HCT116 (cell line): ENCODE measurements at regions not wholly inside any gene's neighbourhood (a gene's known extent, or its start where the extent isn't known, plus 50 kb on each side); places are given as distances from the start of the nearest gene placed in this dataset.

Experiments
- ATAC-seq: fragments of 200-7000 bp; cut with Tn5 transposase; 2 replicates; pipeline ENCODE4 v1.9.1; 2020; ENCODE audit warnings: mild to moderate bottlenecking, moderate library complexity
- BruUV-seq: library from RNA; stranded (reverse); fragments of 400-500 nt; replicated peaks from 2 replicates; lab custom pipeline; 2021; lab: Mats Ljungman, UMichigan
- CTCF ChIA-PET: fragments of 300-600 bp; sonication (Branson Sonifier 250); formaldehyde crosslinking; loops from one replicate; lab custom pipeline; 2021; ENCODE audit warnings: antibody characterized with exemption; lab: Charles Lee
- POLR2A ChIA-PET: fragments of 300-600, 350-600 bp; sonication (Branson Sonifier 250); formaldehyde crosslinking; loops from one replicate; lab custom pipeline; 2021; ENCODE audit warnings: antibody characterized with exemption; lab: Charles Lee
- RAD21 ChIA-PET, 2 experiments: fragments of 300-600 bp; sonication (Branson Sonifier 250); formaldehyde crosslinking; loops; one replicate each; lab custom pipeline; 2023; ENCODE audit warnings: low total read pairs in 2 of 2; ENCODE audit not compliant: uncharacterized antibody in 2 of 2, unreplicated experiment in 2 of 2, low non-redundant PET in 1 of 2; lab: Charles Lee
- DNase-seq: peaks from one replicate; pipeline ENCODE4 v3.0.0-alpha.2; 2010; ENCODE audit warnings: low read depth, low spot score
- H2AFZ ChIP-seq: fragments of 200-600 bp; shearing (Covaris generic), sonication (generic); 2 replicates; pipeline ENCODE4 v1.6.1; 2017; ENCODE audit warnings: low read depth, mixed run types, mixed read lengths, antibody characterized with exemption, low read length; ENCODE audit not compliant: poor library complexity, severe bottlenecking
- H3K27ac ChIP-seq: 2 replicates; pipeline ENCODE4 v1.5.1; 2012; ENCODE audit warnings: low read depth, low read length
- H3K27me3 ChIP-seq: fragments of 200-600 bp; sonication (generic); 2 replicates; pipeline ENCODE4 v1.6.1; 2016; ENCODE audit warnings: mixed run types, low read length, mixed read lengths; ENCODE audit not compliant: insufficient read depth
- H3K36me3 ChIP-seq, 2 experiments: fragments of 200-500 bp in 1 of 2; fragments of 200-600 bp in 1 of 2; sonication (Bioruptor generic) in 1 of 2; sonication (generic) in 1 of 2; 2 replicates each; pipeline versions ENCODE4 v1.5.1 to v1.6.1; 2014 to 2016; ENCODE audit warnings: low read length in 2 of 2, inconsistent platforms in 1 of 2, mixed read lengths in 1 of 2, mixed run types in 1 of 2; ENCODE audit not compliant: insufficient read depth in 2 of 2, control insufficient read depth in 1 of 2
- H3K4me1 ChIP-seq, 2 experiments: fragments of 200-600 bp in 1 of 2; sonication (generic) in 1 of 2; 2 replicates each; pipeline versions ENCODE4 v1.5.1 to v1.6.1; 2012 to 2017; ENCODE audit warnings: low read length in 2 of 2, inconsistent platforms in 1 of 2, mild to moderate bottlenecking in 1 of 2, mixed read lengths in 1 of 2, mixed run types in 1 of 2, moderate library complexity in 1 of 2; ENCODE audit not compliant: insufficient read depth in 2 of 2, control insufficient read depth in 1 of 2
- H3K4me2 ChIP-seq: fragments of 200-600 bp; sonication (generic); 2 replicates; pipeline ENCODE4 v1.6.1; 2017; ENCODE audit warnings: mixed run types, low read length, mixed read lengths
- H3K4me3 ChIP-seq, 2 experiments: fragments of 200-600 bp in 1 of 2; sonication (generic) in 1 of 2; replicated peaks in 1 of 2; 2 replicates each; pipeline ENCODE4 v1.5.1; 2011 to 2016; ENCODE audit warnings: low read length in 2 of 2, control low read depth in 1 of 2, low read depth in 1 of 2, mild to moderate bottlenecking in 1 of 2, mixed read lengths in 1 of 2, mixed run types in 1 of 2
- H3K79me2 ChIP-seq: fragments of 200-600 bp; sonication (generic); 2 replicates; pipeline ENCODE4 v1.6.1; 2017; ENCODE audit warnings: mild to moderate bottlenecking, mixed run types, low read length, moderate library complexity, mixed read lengths; ENCODE audit not compliant: insufficient read depth
- H3K9ac ChIP-seq: fragments of 200-600 bp; sonication (generic); 2 replicates; pipeline ENCODE4 v1.6.1; 2016; ENCODE audit warnings: low read length, mixed read lengths
- H3K9me2 ChIP-seq: fragments of 200-600 bp; sonication (generic), shearing (Covaris generic); 2 replicates; pipeline ENCODE4 v1.6.1; 2017; ENCODE audit warnings: mixed run types, mild to moderate bottlenecking, moderate library complexity; ENCODE audit not compliant: insufficient read depth
- H3K9me3 ChIP-seq, 2 experiments: fragments of 200-500 bp in 1 of 2; fragments of 200-600 bp in 1 of 2; sonication (Bioruptor generic) in 1 of 2; sonication (generic) in 1 of 2; 2 replicates each; pipeline ENCODE4 v1.6.1; 2014 to 2017; ENCODE audit warnings: low read length in 2 of 2, mixed read lengths in 2 of 2, inconsistent platforms in 1 of 2, low read depth in 1 of 2, mild to moderate bottlenecking in 1 of 2, mixed run types in 1 of 2, moderate library complexity in 1 of 2; ENCODE audit not compliant: control insufficient read depth in 1 of 2, insufficient read depth in 1 of 2
- H4K20me1 ChIP-seq: fragments of 200-600 bp; sonication (generic), shearing (Covaris generic); 2 replicates; pipeline ENCODE4 v1.6.1; 2017; ENCODE audit warnings: mixed run types, mild to moderate bottlenecking, moderate library complexity; ENCODE audit not compliant: insufficient read depth
- EGR1 ChIP-seq: IDR thresholded peaks from 2 replicates; pipeline ENCODE4 v1.6.1; 2012; ENCODE audit warnings: low read depth
- FOSL1 ChIP-seq: IDR thresholded peaks from 2 replicates; pipeline ENCODE4 v1.6.1; 2012; ENCODE audit warnings: low read depth
- TCF7L2 ChIP-seq: IDR thresholded peaks from 2 replicates; pipeline ENCODE4 v1.7.0; 2011; ENCODE audit warnings: borderline replicate concordance, inconsistent platforms; ENCODE audit not compliant: insufficient read depth, insufficient read length; ENCODE audit errors: extremely low read depth
- YY1 ChIP-seq: IDR thresholded peaks from 2 replicates; pipeline ENCODE4 v1.6.1; 2011; ENCODE audit warnings: low read length, low read depth, moderate library complexity, mild to moderate bottlenecking; ENCODE audit not compliant: insufficient replicate concordance; ENCODE audit errors: extremely low read depth
- intact Hi-C: fragments of 100-400 bp; cut with micrococcal nuclease; formaldehyde crosslinking; loops from 2 replicates; pipeline ENCODE4 v1.10.0; 2022
- TF ChIP-seq, protein P1 (sequence below): IDR thresholded peaks from 2 replicates; pipeline ENCODE4 v1.6.1; 2012; ENCODE audit warnings: low read depth
- TF ChIP-seq, protein P2 (sequence below): IDR thresholded peaks from 2 replicates; pipeline ENCODE4 v1.6.1; 2012

DNA sequence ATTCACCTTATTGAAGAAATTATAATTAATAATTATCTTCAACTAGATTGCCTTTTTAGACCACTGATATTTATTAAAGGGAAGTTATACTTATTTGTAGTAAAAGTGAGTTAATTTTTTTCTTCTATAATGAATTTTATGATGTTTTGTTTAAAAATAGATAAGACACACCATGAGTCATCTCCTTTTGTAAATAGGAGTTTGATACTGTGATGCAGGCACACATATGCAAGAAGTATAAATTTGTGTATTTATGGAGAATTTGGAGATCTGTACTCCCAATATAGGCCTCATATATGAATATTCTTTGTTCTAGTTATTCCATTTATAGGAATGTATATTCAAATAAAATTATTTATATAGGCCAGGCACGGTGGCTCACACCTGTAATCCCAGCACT is 703.5 kb upstream of the CHAC2 start:
- no peaks in the 10 kb centered on the region for H3K36me3 ChIP-seq
- H3K4me1 ChIP-seq: no peaks in the 10 kb centered on the region
- no peaks in the 10 kb centered on the region for H3K9me3 ChIP-seq
- no peaks in the 10 kb centered on the region for H3K79me2 ChIP-seq
- TF ChIP-seq YY1 (no peak), EGR1 (no peak), FOSL1 (no peak), TCF7L2 (no peak)
- TF ChIP-seq, protein P1, sequence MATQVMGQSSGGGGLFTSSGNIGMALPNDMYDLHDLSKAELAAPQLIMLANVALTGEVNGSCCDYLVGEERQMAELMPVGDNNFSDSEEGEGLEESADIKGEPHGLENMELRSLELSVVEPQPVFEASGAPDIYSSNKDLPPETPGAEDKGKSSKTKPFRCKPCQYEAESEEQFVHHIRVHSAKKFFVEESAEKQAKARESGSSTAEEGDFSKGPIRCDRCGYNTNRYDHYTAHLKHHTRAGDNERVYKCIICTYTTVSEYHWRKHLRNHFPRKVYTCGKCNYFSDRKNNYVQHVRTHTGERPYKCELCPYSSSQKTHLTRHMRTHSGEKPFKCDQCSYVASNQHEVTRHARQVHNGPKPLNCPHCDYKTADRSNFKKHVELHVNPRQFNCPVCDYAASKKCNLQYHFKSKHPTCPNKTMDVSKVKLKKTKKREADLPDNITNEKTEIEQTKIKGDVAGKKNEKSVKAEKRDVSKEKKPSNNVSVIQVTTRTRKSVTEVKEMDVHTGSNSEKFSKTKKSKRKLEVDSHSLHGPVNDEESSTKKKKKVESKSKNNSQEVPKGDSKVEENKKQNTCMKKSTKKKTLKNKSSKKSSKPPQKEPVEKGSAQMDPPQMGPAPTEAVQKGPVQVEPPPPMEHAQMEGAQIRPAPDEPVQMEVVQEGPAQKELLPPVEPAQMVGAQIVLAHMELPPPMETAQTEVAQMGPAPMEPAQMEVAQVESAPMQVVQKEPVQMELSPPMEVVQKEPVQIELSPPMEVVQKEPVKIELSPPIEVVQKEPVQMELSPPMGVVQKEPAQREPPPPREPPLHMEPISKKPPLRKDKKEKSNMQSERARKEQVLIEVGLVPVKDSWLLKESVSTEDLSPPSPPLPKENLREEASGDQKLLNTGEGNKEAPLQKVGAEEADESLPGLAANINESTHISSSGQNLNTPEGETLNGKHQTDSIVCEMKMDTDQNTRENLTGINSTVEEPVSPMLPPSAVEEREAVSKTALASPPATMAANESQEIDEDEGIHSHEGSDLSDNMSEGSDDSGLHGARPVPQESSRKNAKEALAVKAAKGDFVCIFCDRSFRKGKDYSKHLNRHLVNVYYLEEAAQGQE: no peak
- TF ChIP-seq, protein P2, sequence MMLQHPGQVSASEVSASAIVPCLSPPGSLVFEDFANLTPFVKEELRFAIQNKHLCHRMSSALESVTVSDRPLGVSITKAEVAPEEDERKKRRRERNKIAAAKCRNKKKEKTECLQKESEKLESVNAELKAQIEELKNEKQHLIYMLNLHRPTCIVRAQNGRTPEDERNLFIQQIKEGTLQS: no peak
- no TSS peak for BruUV-seq
- H3K27me3 ChIP-seq: no peaks in the 10 kb centered on the region
- intact Hi-C loops: no loop called here
- ChIA-PET CTCF (no interaction called here), RAD21 (no interaction called here), POLR2A (no interaction called here)
- H4K20me1 ChIP-seq: no peaks in the 10 kb centered on the region
- no peak for DNase-seq
- H2AFZ ChIP-seq: no peak overlapping the region
- H3K4me2 ChIP-seq: no peak overlapping the region
- H3K9me2 ChIP-seq: no peaks in the 10 kb centered on the region
- no peak for ATAC-seq
- no peak overlapping the region for H3K9ac ChIP-seq
- no peak overlapping the region for H3K27ac ChIP-seq
- no peak overlapping the region for H3K4me3 ChIP-seq
